SK-N-MC (cell line): ENCODE measurements at regions not wholly inside any gene's neighbourhood (a gene's known extent, or its start where the extent isn't known, plus 50 kb on each side); places are given as distances from the start of the nearest gene placed in this dataset.

Experiments
- DNase-seq: peaks from one replicate; pipeline ENCODE4 v3.0.0-alpha.2; 2011; ENCODE audit warnings: low read depth, low spot score
- H3K27ac ChIP-seq: fragments of 200-600 bp; sonication (generic); 2 replicates; pipeline ENCODE4 v1.5.1; 2016; ENCODE audit warnings: mixed run types
- H3K36me3 ChIP-seq: fragments of 200-600 bp; sonication (generic); 2 replicates; pipeline ENCODE4 v1.6.1; 2017; ENCODE audit warnings: antibody characterized with exemption, low read length, mixed read lengths; ENCODE audit not compliant: insufficient read depth
- H3K4me3 ChIP-seq: fragments of 200-600 bp; sonication (generic); 2 replicates; pipeline ENCODE4 v1.5.1; 2016
- H3K9ac ChIP-seq: fragments of 200-600 bp; sonication (generic); 2 replicates; pipeline ENCODE4 v1.8.0; 2017; ENCODE audit warnings: mixed run types, mixed read lengths; ENCODE audit not compliant: insufficient read length
- H3K9me3 ChIP-seq: fragments of 200-600 bp; sonication (generic); 2 replicates; pipeline ENCODE4 v1.6.1; 2017; ENCODE audit warnings: low read depth, mild to moderate bottlenecking, antibody characterized with exemption, low read length, moderate library complexity, mixed read lengths
- EZH2 ChIP-seq: fragments of 200-600 bp; sonication (generic); IDR thresholded peaks from one replicate; pipeline ENCODE4 v1.6.1; 2017; ENCODE audit warnings: antibody characterized with exemption
- FOXP2 ChIP-seq: optimal IDR thresholded peaks from 2 replicates; pipeline ENCODE3; 2011; ENCODE audit warnings: mild to moderate bottlenecking, moderate library complexity; ENCODE audit not compliant: insufficient read depth; ENCODE audit errors: extremely low read length, control extremely low read depth
- POLR2AphosphoS5 ChIP-seq: IDR thresholded peaks from 2 replicates; pipeline ENCODE4 v1.6.1; 2012; ENCODE audit warnings: mild to moderate bottlenecking, low read depth, low read length, borderline replicate concordance

- Histone ChIP-seq H3K4me3 (no peak overlapping the region), H3K9ac (no peak overlapping the region), H3K9me3 (no peaks in the 10 kb centered on the region), H3K27ac (no peak overlapping the region), H3K36me3 (no peaks in the 10 kb centered on the region)
- no peak for DNase-seq
- TF ChIP-seq POLR2AphosphoS5 (no peak), EZH2 (no peak), FOXP2 (no peak)
These were observed 465.0 kb downstream of the TAF11L14 start for GRCh38 chr5:18099261-18099660.

GRCh38 chr5:18101532-18101931 lies 467.3 kb downstream of the TAF11L14 start:
- Histone ChIP-seq H3K9me3 (no peaks in the 10 kb centered on the region), H3K4me3 (no peak overlapping the region), H3K27ac (no peak overlapping the region), H3K36me3 (no peaks in the 10 kb centered on the region), H3K9ac (no peak overlapping the region)
- TF ChIP-seq EZH2 = no peak
- TF ChIP-seq POLR2AphosphoS5 = no peak
- TF ChIP-seq FOXP2 = no peak
- DNase-seq = no peak

- Histone ChIP-seq H3K4me3 (no peak overlapping the region), H3K9me3 (no peaks in the 10 kb centered on the region), H3K27ac (no peak overlapping the region), H3K36me3 (no peaks in the 10 kb centered on the region), H3K9ac (no peak overlapping the region)
- TF ChIP-seq FOXP2 (no peak), EZH2 (no peak), POLR2AphosphoS5 (no peak)
- no peak for DNase-seq
These were observed 468.5 kb downstream of the TAF11L14 start for GRCh38 chr5:18102733-18103132.

GRCh38 chr5:18105449-18105848 lies 471.2 kb downstream of the TAF11L14 start:
- TF ChIP-seq FOXP2 (no peak), EZH2 (no peak), POLR2AphosphoS5 (no peak)
- no peak overlapping the region for H3K4me3 ChIP-seq
- no peaks in the 10 kb centered on the region for H3K9me3 ChIP-seq
- no peaks in the 10 kb centered on the region for H3K36me3 ChIP-seq
- DNase-seq = no peak
- no peak overlapping the region for H3K9ac ChIP-seq
- H3K27ac ChIP-seq = no peak overlapping the region

GRCh38 chr5:18111906-18112465 lies 477.7 kb downstream of the TAF11L14 start:
- H3K9me3 ChIP-seq = no peaks in the 10 kb centered on the region
- no peak overlapping the region for H3K9ac ChIP-seq
- H3K27ac ChIP-seq = no peak overlapping the region
- H3K4me3 ChIP-seq = no peak overlapping the region
- H3K36me3 ChIP-seq = no peaks in the 10 kb centered on the region
- DNase-seq = no peak
- no peak for TF ChIP-seq FOXP2
- TF ChIP-seq EZH2 = no peak
- no peak for TF ChIP-seq POLR2AphosphoS5

- Histone ChIP-seq H3K36me3 (no peaks in the 10 kb centered on the region), H3K27ac (peak overlapping the region; percentile 57), H3K4me3 (peak overlapping the region; percentile 51; the same call in 1 of the 2 replicates), H3K9ac (no peak overlapping the region), H3K9me3 (no peaks in the 10 kb centered on the region)
- no peak for TF ChIP-seq FOXP2
- no peak for TF ChIP-seq EZH2
- TF ChIP-seq POLR2AphosphoS5 = no peak
- DNase-seq = peak; percentile 42
These were observed 479.5 kb downstream of the TAF11L14 start for GRCh38 chr5:18113721-18114120.

- H3K27ac ChIP-seq = peak overlapping the region; percentile 57
- H3K9ac ChIP-seq = no peak overlapping the region
- no peak for DNase-seq
- H3K36me3 ChIP-seq = no peaks in the 10 kb centered on the region
- peak overlapping the region; percentile 51 for H3K4me3 ChIP-seq
- TF ChIP-seq EZH2 = no peak
- TF ChIP-seq POLR2AphosphoS5 = no peak
- no peak for TF ChIP-seq FOXP2
- H3K9me3 ChIP-seq = no peaks in the 10 kb centered on the region
These were observed 480.0 kb downstream of the TAF11L14 start for GRCh38 chr5:18114151-18114757.

GRCh38 chr5:18117968-18118367 lies 483.7 kb downstream of the TAF11L14 start:
- Histone ChIP-seq H3K36me3 (no peaks in the 10 kb centered on the region), H3K9ac (no peak overlapping the region), H3K4me3 (no peak overlapping the region; the same call in 1 of the 2 replicates), H3K9me3 (no peaks in the 10 kb centered on the region), H3K27ac (0 out of 2 replicates have a peak overlapping the region, but pooled peaks have one; percentile 28)
- TF ChIP-seq POLR2AphosphoS5 = no peak
- TF ChIP-seq EZH2 = no peak
- TF ChIP-seq FOXP2 = no peak
- DNase-seq = peak; percentile 67

- no peaks in the 10 kb centered on the region for H3K9me3 ChIP-seq
- no peak overlapping the region for H3K9ac ChIP-seq
- no peak for DNase-seq
- TF ChIP-seq POLR2AphosphoS5 = no peak
- TF ChIP-seq EZH2 = no peak
- no peak for TF ChIP-seq FOXP2
- H3K4me3 ChIP-seq = no peak overlapping the region
- H3K27ac ChIP-seq = no peak overlapping the region
- H3K36me3 ChIP-seq = no peaks in the 10 kb centered on the region
These were observed 485.0 kb downstream of the TAF11L14 start for GRCh38 chr5:18119156-18119785.
